ENCODE measurements at regions not wholly inside any gene's neighbourhood (a gene's known extent, or its start where the extent isn't known, plus 50 kb on each side); places are given as distances from the start of the nearest gene placed in this dataset.

DNA sequence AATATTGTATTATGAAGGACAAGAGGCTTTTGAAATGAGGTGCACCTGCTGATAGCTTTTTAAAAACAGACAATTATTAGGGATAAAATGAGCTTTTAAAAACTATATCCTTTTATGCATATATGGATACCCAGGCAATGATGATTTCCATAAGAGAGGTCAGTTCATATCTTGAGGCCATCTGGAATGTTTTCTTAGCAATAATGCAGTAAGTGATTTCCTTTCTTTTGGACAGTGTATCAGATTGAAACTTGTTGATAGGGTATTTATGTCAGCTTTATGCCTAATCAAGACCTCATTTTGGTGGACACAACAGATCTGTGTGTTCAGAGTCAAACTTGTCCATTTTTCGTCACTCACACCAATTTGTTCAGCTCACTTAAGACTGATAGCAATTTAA, 413.5 kb upstream of the WWC1 start:
- no peak for DNase-seq

GRCh38 chr5:167880420-167880819, 411.0 kb upstream of the WWC1 start:
- no peak for DNase-seq

DNA sequence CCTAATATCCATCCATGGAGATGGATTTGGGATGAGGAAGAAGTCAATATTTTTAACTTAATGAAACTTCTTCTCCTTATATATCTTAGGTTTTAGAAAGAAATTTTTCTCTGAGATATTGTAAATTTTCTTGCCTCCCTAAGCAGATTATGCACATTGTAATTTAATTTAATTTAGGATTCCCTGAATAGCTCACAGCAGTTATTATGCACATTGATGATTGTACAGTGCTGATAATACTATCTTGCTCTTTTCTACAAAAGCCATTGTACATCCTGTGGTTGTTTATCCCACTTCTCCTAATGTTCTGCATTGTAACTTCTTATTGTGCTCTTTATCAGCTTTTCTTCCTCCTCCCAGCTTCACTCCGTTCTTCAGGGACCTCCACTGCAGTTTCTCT, 410.4 kb upstream of the WWC1 start:
- no peak for DNase-seq

- DNase-seq: no peak
These were observed 405.2 kb upstream of the WWC1 start for GRCh38 chr5:167886196-167886595.

DNA sequence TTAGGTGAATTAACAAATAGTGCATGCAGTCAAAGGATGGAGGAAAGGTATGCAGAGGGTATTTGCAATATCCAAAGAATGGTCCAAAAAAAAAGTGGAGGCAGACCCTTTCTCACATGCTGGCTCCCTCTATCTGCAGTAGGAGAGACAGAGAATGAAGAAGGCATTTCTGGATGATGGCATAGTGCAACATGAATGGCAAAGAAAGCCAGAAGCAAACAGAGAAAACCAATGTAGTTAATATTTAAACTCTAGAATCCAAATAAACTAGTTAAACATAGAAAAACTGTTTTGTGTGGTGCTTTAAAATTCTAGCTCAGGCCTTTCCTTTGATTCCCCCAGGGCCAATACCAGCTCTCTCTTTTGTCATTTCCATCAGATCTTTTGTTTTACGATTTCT, 403.1 kb upstream of the WWC1 start:
- no peak for DNase-seq

DNA sequence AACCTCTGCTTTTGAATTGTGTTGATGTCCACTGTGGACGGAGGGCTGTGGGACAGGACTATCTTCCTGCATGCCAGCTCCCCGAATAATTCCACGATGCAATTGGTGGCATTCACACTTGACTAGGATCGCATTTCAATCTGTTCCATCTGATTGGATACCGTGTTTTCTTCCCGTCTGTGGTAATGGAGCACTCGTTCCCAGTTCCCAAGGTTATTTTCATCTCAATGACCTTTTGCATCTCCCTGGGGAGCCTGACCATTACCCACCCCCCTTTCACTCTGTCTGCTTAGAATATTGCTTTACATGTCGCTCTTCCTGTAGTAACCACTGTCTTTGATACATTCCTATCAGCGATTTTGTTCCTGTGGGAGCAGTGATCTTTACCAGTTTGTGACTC, 402.2 kb upstream of the WWC1 start:
- no peak for DNase-seq

DNA sequence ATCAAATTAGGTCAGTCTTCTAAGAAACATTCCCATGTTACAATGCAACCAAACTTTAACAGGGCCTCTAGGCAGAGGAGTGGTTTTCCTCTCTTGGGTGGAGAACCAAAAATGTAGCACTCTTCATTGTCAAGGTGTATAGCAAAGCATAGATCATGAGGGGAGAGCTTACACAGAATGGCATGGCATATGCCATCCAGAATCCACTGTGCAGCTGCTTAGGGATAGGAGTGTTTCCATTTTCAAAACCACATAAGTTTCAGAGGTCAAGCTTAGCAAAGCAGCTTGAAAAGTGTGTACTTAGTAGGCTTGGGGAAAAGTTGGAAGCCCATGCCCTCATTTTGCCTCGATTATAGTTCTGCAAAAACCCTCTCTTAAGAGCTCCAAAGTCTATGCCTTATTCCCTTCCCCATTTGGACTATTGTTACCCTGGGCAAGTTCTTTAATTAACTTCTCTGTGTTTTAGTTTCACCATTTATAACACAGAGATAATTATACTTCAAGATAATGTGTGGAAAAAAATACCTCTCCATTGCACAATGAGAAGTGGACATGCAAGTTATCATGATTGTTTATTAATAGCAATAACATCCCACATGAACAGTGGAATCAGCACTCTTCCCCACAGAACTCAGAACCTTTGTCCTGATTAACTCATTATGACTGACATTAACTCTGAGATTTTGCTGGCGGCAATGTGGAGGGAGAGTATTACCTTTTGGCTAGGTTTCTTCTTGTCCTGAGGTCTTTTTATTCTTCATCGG, 398.9 kb upstream of the WWC1 start:
- DNase-seq: no peak

DNA sequence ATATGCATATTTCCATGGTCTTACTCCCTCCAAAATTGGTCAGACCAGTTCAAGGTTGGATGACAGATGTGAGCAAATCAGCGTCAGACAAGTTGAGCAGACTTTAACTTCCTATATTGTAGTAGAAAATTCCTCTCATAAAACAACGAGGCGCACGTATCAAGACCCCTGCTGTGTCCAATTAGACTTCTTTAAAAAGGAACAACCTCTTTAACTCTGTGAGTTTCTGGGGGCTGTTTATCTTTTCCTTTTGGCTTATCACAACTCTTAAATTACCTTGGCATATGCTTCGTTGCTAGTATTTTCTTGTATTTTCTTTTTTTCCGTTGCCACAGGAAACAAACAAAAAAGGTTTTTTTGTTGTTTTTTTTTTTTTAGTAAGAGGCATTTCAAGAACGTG, 398.2 kb upstream of the WWC1 start:
- no peak for DNase-seq

GRCh38 chr5:167894631-167895472, 396.6 kb upstream of the WWC1 start:
- no peak for DNase-seq

- DNase-seq: no peak
These were observed 395.4 kb upstream of the WWC1 start for GRCh38 chr5:167895899-167896659.

DNA sequence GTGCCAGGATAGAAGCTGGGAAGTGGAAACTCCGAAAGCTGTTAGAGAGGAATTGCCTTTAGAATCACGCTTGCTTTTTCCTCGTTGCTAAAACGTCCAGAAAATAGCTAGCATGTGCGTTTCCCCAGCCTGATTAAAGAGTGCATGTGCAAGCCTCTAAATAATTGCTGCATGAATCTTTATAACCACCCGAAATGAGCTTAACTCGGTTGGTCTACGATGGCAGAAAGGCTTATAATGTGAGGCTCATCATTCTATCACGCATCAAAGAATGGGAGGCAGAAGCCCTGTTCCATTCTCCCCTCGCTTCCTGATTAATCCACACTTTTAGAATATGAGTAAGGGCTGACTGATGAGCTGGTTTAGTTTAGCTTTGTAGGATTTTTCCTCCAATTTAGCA, 394.6 kb upstream of the WWC1 start:
- no peak for DNase-seq

- DNase-seq: no peak
These were observed 394.1 kb upstream of the WWC1 start for GRCh38 chr5:167897371-167897770.

GRCh38 chr5:167898361-167899042, 392.9 kb upstream of the WWC1 start:
- no peak for DNase-seq

DNA sequence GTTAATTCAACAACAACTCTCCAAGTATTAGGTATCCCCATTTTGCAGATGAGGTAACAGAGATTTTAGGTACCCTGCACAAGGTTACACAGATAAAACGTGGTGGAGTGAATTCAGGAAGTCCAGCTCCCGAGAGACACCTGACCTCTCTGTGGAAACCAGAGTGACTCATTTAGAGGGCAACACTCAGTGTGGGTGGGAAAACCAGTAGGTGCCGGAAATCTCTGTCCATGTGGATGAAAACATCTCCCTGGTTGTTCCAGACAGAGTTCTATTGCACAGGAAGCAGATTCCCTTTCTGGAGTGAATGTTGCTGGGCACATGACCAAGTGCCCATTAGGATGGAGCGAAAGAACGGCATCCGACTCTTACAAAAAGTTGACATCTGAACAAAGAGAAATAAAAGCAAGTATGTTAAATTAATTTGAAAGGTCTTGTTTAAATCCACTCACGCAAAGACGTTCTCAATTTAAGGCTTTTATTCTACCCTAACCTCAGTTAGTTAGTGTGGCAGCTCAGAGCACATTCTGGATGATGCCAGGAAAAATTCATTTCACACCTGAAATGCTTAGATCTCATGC, 391.9 kb upstream of the WWC1 start:
- DNase-seq: no peak

GRCh38 chr5:167900340-167900935, 391.0 kb upstream of the WWC1 start:
- no peak for DNase-seq

DNA sequence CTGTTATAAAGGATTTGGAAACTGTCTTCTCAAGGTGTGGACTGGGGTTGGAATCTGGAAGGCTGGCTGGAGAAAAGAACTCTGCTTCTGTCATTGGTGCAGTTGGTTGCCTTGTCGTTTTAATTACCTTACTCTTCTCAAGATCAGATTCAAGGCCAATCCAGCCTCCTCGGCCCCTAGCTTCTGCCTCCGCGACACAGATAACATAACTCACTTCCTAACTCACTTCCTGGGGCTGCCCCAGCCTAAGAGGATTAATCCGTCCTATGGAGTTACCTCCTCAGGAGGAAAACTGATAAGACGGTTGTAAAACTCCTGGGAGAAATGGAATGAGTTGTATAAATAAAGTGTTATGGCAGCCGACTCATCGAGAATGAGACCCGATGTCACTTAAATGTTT, 389.1 kb upstream of the WWC1 start:
- no peak for DNase-seq

- no peak for DNase-seq
These were observed 388.2 kb upstream of the WWC1 start for GRCh38 chr5:167903243-167903642.

DNA sequence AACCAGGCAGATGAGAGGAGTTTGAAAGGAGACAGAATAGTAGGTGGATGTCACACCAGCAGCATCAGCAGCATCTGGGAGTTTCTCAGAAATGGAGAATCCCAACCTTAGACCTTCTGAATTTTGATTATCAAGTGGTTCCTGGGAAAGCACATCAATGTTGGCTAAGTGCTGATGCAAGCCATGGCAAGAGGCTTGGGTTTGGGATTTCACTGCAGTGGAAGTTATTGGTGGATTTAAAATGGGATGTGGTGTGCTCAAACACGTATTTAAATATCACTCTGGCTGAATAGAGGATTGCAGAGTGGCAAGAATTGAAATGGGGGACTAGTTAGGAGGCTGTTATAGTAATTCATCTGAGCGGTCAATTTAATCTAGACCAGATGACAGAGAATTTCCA, 387.8 kb upstream of the WWC1 start:
- DNase-seq: no peak

DNA sequence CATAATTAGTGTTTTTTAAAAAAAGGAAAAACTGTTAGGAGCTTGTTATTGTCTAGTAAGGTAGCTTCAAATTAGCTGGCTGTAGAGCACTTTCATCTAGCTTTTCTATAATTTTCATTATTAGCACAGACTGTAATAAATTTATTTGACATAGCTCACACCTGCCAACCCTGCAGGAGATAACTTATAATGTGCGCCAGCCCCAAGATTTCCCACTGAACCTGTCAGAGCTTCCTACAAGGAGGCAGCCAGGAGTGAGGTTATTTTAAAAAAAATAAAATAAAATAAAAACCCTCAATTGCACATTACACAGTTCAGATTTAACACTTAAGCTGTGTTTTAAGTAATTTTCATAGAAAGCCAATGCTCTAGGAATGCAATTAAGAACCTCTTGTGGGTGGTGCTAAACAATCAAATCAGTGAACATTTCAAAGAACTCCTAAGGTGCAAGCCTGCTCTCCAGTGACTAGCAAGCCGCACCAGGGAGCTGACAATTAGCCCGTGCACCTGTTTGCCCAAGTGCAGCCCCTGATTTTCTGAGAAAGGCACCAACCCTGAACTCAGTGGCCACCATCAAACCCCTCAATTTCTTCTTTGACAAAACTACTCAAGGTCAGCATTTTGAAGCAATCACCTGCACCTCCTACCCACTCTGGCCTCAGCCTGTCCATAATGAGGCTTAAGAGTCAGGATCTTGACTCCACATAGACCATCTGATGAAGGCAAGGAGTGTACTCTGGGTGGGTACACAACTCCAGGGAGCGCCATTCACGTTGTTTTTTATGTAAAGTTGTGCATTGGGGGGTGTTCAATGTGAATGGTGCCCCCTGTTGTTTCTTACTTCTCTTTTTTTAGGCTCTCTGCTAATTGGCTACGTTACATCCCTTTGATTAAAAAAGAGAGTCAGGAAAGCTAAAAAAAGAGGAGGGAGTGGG, 385.3 kb upstream of the WWC1 start:
- no peak for DNase-seq

- DNase-seq: no peak
These were observed 382.8 kb upstream of the WWC1 start for GRCh38 chr5:167908606-167909005.

All from T-helper 9 cell (primary cell).